Calu3 (cell line): ENCODE measurements at regions not wholly inside any gene's neighbourhood (a gene's known extent, or its start where the extent isn't known, plus 50 kb on each side); places are given as distances from the start of the nearest gene placed in this dataset.
A peak's percentile ranks its signal among the peaks of the same experiment; 100 is the strongest.

Experiments used
- BruUV-seq: library from RNA; stranded (reverse); fragments of 400-500 nt; replicated peaks from 2 replicates; lab custom pipeline; 2021; lab: Mats Ljungman, UMichigan
- CTCF ChIA-PET: fragments of 300-600 bp; sonication (Branson Sonifier 250); formaldehyde crosslinking; loops from one replicate; lab custom pipeline; 2022; ENCODE audit warnings: antibody characterized with exemption; lab: Charles Lee
- DNase-seq: peaks from one replicate; pipeline ENCODE4 v3.0.0; 2022
- H3K27ac Mint-ChIP-seq: one replicate; pipeline ENCODE4 v1.8.0; 2022; ENCODE audit warnings: mixed read lengths; ENCODE audit not compliant: unreplicated experiment
- H3K27me3 Mint-ChIP-seq: one replicate; pipeline ENCODE4 v1.8.0; 2022; ENCODE audit warnings: mixed read lengths; ENCODE audit not compliant: unreplicated experiment
- H3K36me3 Mint-ChIP-seq: one replicate; pipeline ENCODE4 v1.8.0; 2022; ENCODE audit warnings: mild to moderate bottlenecking, moderate library complexity, mixed read lengths; ENCODE audit not compliant: insufficient read depth, unreplicated experiment
- H3K4me1 Mint-ChIP-seq: one replicate; pipeline ENCODE4 v1.8.0; 2022; ENCODE audit warnings: mild to moderate bottlenecking, low read depth, mixed read lengths; ENCODE audit not compliant: unreplicated experiment
- H3K4me3 Mint-ChIP-seq: one replicate; pipeline ENCODE4 v1.8.0; 2022; ENCODE audit warnings: mild to moderate bottlenecking, low read depth, moderate library complexity, mixed read lengths; ENCODE audit not compliant: unreplicated experiment
- H3K9me3 Mint-ChIP-seq: one replicate; pipeline ENCODE4 v1.8.0; 2022; ENCODE audit warnings: low read depth, mixed read lengths; ENCODE audit not compliant: unreplicated experiment
- intact Hi-C: fragments of 100-400 bp; cut with micrococcal nuclease; formaldehyde crosslinking; loops from one replicate; pipeline ENCODE4 v1.10.0; 2022; ENCODE audit not compliant: unreplicated experiment
- TF ChIP-seq, protein P1 (sequence below): fragments of 200-600 bp; IDR thresholded peaks from one replicate; pipeline ENCODE4 v1.8.0; 2022; ENCODE audit warnings: antibody characterized with exemption; ENCODE audit not compliant: unreplicated experiment

GRCh38 chr7:18087687-18088078 is 60.0 kb upstream of the PRPS1L1 start:
- no peaks in the 10 kb centered on the region for H3K27me3 Mint-ChIP-seq
- no peaks in the 10 kb centered on the region for H3K9me3 Mint-ChIP-seq
- DNase-seq: peak; percentile 34
- CTCF ChIA-PET: interaction anchor here (0.8 to 0.9 kb wide), 3 partner anchors 39 to 151 kb away, joined by 3 read pairs; no protein-coding TSS in a partner anchor
- TF ChIP-seq, protein P1, sequence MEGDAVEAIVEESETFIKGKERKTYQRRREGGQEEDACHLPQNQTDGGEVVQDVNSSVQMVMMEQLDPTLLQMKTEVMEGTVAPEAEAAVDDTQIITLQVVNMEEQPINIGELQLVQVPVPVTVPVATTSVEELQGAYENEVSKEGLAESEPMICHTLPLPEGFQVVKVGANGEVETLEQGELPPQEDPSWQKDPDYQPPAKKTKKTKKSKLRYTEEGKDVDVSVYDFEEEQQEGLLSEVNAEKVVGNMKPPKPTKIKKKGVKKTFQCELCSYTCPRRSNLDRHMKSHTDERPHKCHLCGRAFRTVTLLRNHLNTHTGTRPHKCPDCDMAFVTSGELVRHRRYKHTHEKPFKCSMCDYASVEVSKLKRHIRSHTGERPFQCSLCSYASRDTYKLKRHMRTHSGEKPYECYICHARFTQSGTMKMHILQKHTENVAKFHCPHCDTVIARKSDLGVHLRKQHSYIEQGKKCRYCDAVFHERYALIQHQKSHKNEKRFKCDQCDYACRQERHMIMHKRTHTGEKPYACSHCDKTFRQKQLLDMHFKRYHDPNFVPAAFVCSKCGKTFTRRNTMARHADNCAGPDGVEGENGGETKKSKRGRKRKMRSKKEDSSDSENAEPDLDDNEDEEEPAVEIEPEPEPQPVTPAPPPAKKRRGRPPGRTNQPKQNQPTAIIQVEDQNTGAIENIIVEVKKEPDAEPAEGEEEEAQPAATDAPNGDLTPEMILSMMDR: no peak
- peak overlapping the region; percentile 97 for H3K4me3 Mint-ChIP-seq
- no TSS peak for BruUV-seq
- H3K27ac Mint-ChIP-seq: peak overlapping the region; percentile 71
- H3K36me3 Mint-ChIP-seq: peaks cover 24% of the 10 kb centered on the region
- intact Hi-C loops: loop anchor here (2.0 to 5.0 kb wide), 3 partner anchors 75 to 233 kb away; no protein-coding TSS in a partner anchor
- peaks cover 30% of the 10 kb centered on the region for H3K4me1 Mint-ChIP-seq

GRCh38 chr7:18096087-18096486 is 68.4 kb upstream of the PRPS1L1 start:
- intact Hi-C loops: no loop called here
- DNase-seq: no peak
- CTCF ChIA-PET: no interaction called here
- no peaks in the 10 kb centered on the region for H3K4me1 Mint-ChIP-seq
- H3K27ac Mint-ChIP-seq: no peak overlapping the region
- H3K27me3 Mint-ChIP-seq: no peaks in the 10 kb centered on the region
- no peak overlapping the region for H3K4me3 Mint-ChIP-seq
- no peaks in the 10 kb centered on the region for H3K36me3 Mint-ChIP-seq
- H3K9me3 Mint-ChIP-seq: peaks cover 3% of the 10 kb centered on the region
- TF ChIP-seq, protein P1: no peak
- BruUV-seq: no TSS peak

DNA sequence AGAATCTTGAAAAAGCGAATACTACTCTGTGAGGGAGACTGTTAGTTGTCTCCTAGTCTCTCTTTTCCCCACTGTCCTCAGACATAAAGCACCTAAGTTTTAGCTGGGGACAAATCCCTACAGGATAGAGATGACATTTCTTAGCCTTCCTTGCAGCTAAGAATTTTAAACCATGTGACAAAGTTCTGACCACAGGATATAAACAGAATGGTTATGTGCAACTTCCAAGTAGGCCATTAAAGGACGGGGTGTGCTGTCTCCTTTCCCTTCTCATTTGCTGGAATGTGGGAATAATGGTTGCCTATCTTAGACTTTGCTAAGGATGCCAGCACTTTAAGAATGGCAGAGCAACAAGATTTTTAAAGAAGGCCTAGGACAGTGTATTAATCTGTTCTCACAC is 74.9 kb upstream of the PRPS1L1 start:
- H3K36me3 Mint-ChIP-seq: no peaks in the 10 kb centered on the region
- BruUV-seq: no TSS peak

GRCh38 chr7:18103436-18104218 is 76.0 kb upstream of the PRPS1L1 start:
- CTCF ChIA-PET: no interaction called here
- no peak for DNase-seq
- intact Hi-C loops: no loop called here

More for the DNA sequence above, 74.9 kb upstream of the PRPS1L1 start:
- no peak for DNase-seq
- no peaks in the 10 kb centered on the region for H3K27me3 Mint-ChIP-seq
- peaks cover 5% of the 10 kb centered on the region for H3K9me3 Mint-ChIP-seq
- no peaks in the 10 kb centered on the region for H3K4me1 Mint-ChIP-seq
- H3K27ac Mint-ChIP-seq: no peak overlapping the region
- H3K4me3 Mint-ChIP-seq: no peak overlapping the region
- intact Hi-C loops: no loop called here
- CTCF ChIA-PET: no interaction called here
- TF ChIP-seq, protein P1: no peak

More at GRCh38 chr7:18103436-18104218, 76.0 kb upstream of the PRPS1L1 start:
- Mint-ChIP-seq H3K27ac (no peak overlapping the region), H3K4me3 (no peak overlapping the region), H3K9me3 (peaks cover 5% of the 10 kb centered on the region), H3K4me1 (no peaks in the 10 kb centered on the region), H3K27me3 (no peaks in the 10 kb centered on the region), H3K36me3 (no peaks in the 10 kb centered on the region)
- no TSS peak for BruUV-seq
- TF ChIP-seq, protein P1: no peak
